ENCODE measurements at regions not wholly inside any gene's neighbourhood (a gene's known extent, or its start where the extent isn't known, plus 50 kb on each side); places are given as distances from the start of the nearest gene placed in this dataset.

GRCh38 chr4:3683744-3684421 is 82.3 kb upstream of the ADRA2C start:
- H2BK5ac ChIP-seq (ENCODE audit: low read depth, low read length, poor library complexity) = no peak overlapping the region
- H3K4ac ChIP-seq (ENCODE audit: low read depth, low read length) = no peak overlapping the region
- no peak overlapping the region for H3K9ac ChIP-seq (ENCODE audit: low read length)
- H4K12ac ChIP-seq (ENCODE audit: low read depth, low read length) = no peak overlapping the region
- no peak overlapping the region for H2BK120ac ChIP-seq (ENCODE audit: insufficient read depth, low read length, poor library complexity)
- no peaks in the 10 kb centered on the region for H3K27me3 ChIP-seq (ENCODE audit: insufficient read depth, low read length)
- H4K91ac ChIP-seq (ENCODE audit: low read depth, low read length) = no peak overlapping the region
- H4K8ac ChIP-seq (ENCODE audit: low read depth, low read length) = no peak overlapping the region
- no peak overlapping the region for H2BK12ac ChIP-seq (ENCODE audit: low read length)
- no peak for DNase-seq
- no peak overlapping the region for H3K23ac ChIP-seq (ENCODE audit: low read length)
- H3K4me1 ChIP-seq (ENCODE audit: control insufficient read depth in 1 of 2, insufficient read depth in 2 of 2, low read length in 2 of 2) = no peaks in the 10 kb centered on the region
- no peak overlapping the region for H3K14ac ChIP-seq (ENCODE audit: low read length)
- H2AFZ ChIP-seq (ENCODE audit: insufficient read depth, low read length, poor library complexity) = no peak overlapping the region
- peaks cover 4% of the 10 kb centered on the region for H3K9me3 ChIP-seq (ENCODE audit: insufficient read depth, low read depth, low read length)
- no peaks in the 10 kb centered on the region for H3K79me1 ChIP-seq (ENCODE audit: low read length)
- H3K4me3 ChIP-seq (ENCODE audit: low read depth, low read length) = no peak overlapping the region
- H3K4me2 ChIP-seq (ENCODE audit: low read length) = no peak overlapping the region
- H3K18ac ChIP-seq (ENCODE audit: low read length) = no peak overlapping the region
- H3K36me3 ChIP-seq (ENCODE audit: control insufficient read depth in 1 of 2, insufficient read depth in 2 of 2, low read length in 2 of 2) = no peaks in the 10 kb centered on the region
- no CpG with 5 or more reads among the region's 30 CpGs for WGBS (ENCODE audit: extremely low coverage, insufficient coverage, insufficient read length)
- H2AK5ac ChIP-seq (ENCODE audit: low read length) = no peak overlapping the region
- H3K27ac ChIP-seq (ENCODE audit: low read depth, low read length) = no peak overlapping the region
- H3K79me2 ChIP-seq (ENCODE audit: control insufficient read depth, insufficient read depth, low read length, poor library complexity) = no peaks in the 10 kb centered on the region

GRCh38 chr4:3683077-3683743 is 83.0 kb upstream of the ADRA2C start:
- H4K12ac ChIP-seq (ENCODE audit: low read depth, low read length) = no peak overlapping the region
- no peak overlapping the region for H3K4me2 ChIP-seq (ENCODE audit: low read length)
- H3K4ac ChIP-seq (ENCODE audit: low read depth, low read length) = no peak overlapping the region
- no peak overlapping the region for H3K23ac ChIP-seq (ENCODE audit: low read length)
- no peaks in the 10 kb centered on the region for H3K36me3 ChIP-seq (ENCODE audit: control insufficient read depth in 1 of 2, insufficient read depth in 2 of 2, low read length in 2 of 2)
- H3K27ac ChIP-seq (ENCODE audit: low read depth, low read length) = no peak overlapping the region
- H3K4me1 ChIP-seq (ENCODE audit: control insufficient read depth in 1 of 2, insufficient read depth in 2 of 2, low read length in 2 of 2) = no peaks in the 10 kb centered on the region
- H3K9ac ChIP-seq (ENCODE audit: low read length) = no peak overlapping the region
- no peak overlapping the region for H2BK5ac ChIP-seq (ENCODE audit: low read depth, low read length, poor library complexity)
- H3K27me3 ChIP-seq (ENCODE audit: insufficient read depth, low read length) = no peaks in the 10 kb centered on the region
- no peaks in the 10 kb centered on the region for H3K79me2 ChIP-seq (ENCODE audit: control insufficient read depth, insufficient read depth, low read length, poor library complexity)
- no peak overlapping the region for H3K4me3 ChIP-seq (ENCODE audit: low read depth, low read length)
- DNase-seq = no peak
- no peak overlapping the region for H4K8ac ChIP-seq (ENCODE audit: low read depth, low read length)
- peaks cover 4% of the 10 kb centered on the region for H3K9me3 ChIP-seq (ENCODE audit: insufficient read depth, low read depth, low read length)
- no peaks in the 10 kb centered on the region for H3K79me1 ChIP-seq (ENCODE audit: low read length)
- H3K18ac ChIP-seq (ENCODE audit: low read length) = no peak overlapping the region
- H2AFZ ChIP-seq (ENCODE audit: insufficient read depth, low read length, poor library complexity) = no peak overlapping the region
- no peak overlapping the region for H2BK12ac ChIP-seq (ENCODE audit: low read length)
- no peak overlapping the region for H4K91ac ChIP-seq (ENCODE audit: low read depth, low read length)
- WGBS (ENCODE audit: extremely low coverage, insufficient coverage, insufficient read length) = 100% methylated on average over 1 of the region's 28 CpGs
- no peak overlapping the region for H3K14ac ChIP-seq (ENCODE audit: low read length)
- H2AK5ac ChIP-seq (ENCODE audit: low read length) = no peak overlapping the region
- no peak overlapping the region for H2BK120ac ChIP-seq (ENCODE audit: insufficient read depth, low read length, poor library complexity)

- Histone ChIP-seq H3K79me2 (ENCODE audit: control insufficient read depth, insufficient read depth, low read length, poor library complexity) (no peaks in the 10 kb centered on the region), H3K4me3 (ENCODE audit: low read depth, low read length) (no peak overlapping the region), H2BK120ac (ENCODE audit: insufficient read depth, low read length, poor library complexity) (no peak overlapping the region), H3K18ac (ENCODE audit: low read length) (no peak overlapping the region), H3K36me3 (ENCODE audit: control insufficient read depth in 1 of 2, insufficient read depth in 2 of 2, low read length in 2 of 2) (no peaks in the 10 kb centered on the region), H2AFZ (ENCODE audit: insufficient read depth, low read length, poor library complexity) (no peak overlapping the region), H4K12ac (ENCODE audit: low read depth, low read length) (no peak overlapping the region), H2BK12ac (ENCODE audit: low read length) (no peak overlapping the region), H2BK5ac (ENCODE audit: low read depth, low read length, poor library complexity) (no peak overlapping the region), H4K91ac (ENCODE audit: low read depth, low read length) (no peak overlapping the region), H3K4me2 (ENCODE audit: low read length) (no peak overlapping the region), H3K23ac (ENCODE audit: low read length) (no peak overlapping the region), H3K9ac (ENCODE audit: low read length) (no peak overlapping the region), H3K9me3 (ENCODE audit: insufficient read depth, low read depth, low read length) (peaks cover 4% of the 10 kb centered on the region), H3K27ac (ENCODE audit: low read depth, low read length) (no peak overlapping the region), H3K79me1 (ENCODE audit: low read length) (no peaks in the 10 kb centered on the region), H3K4ac (ENCODE audit: low read depth, low read length) (no peak overlapping the region), H3K4me1 (ENCODE audit: control insufficient read depth in 1 of 2, insufficient read depth in 2 of 2, low read length in 2 of 2) (no peaks in the 10 kb centered on the region), H3K14ac (ENCODE audit: low read length) (no peak overlapping the region), H3K27me3 (ENCODE audit: insufficient read depth, low read length) (no peaks in the 10 kb centered on the region), H4K8ac (ENCODE audit: low read depth, low read length) (no peak overlapping the region), H2AK5ac (ENCODE audit: low read length) (no peak overlapping the region)
- no peak for DNase-seq
- WGBS (ENCODE audit: extremely low coverage, insufficient coverage, insufficient read length) = no CpG with 5 or more reads among the region's 19 CpGs
Observed at GRCh38 chr4:3682236-3683076, 83.7 kb upstream of the ADRA2C start.

GRCh38 chr4:3681191-3681590 is 85.0 kb upstream of the ADRA2C start:
- H3K36me3 ChIP-seq (ENCODE audit: control insufficient read depth in 1 of 2, insufficient read depth in 2 of 2, low read length in 2 of 2) = no peaks in the 10 kb centered on the region

More at GRCh38 chr4:3681191-3681590, 85.0 kb upstream of the ADRA2C start:
- Histone ChIP-seq H3K27ac (ENCODE audit: low read depth, low read length) (no peak overlapping the region), H3K9me3 (ENCODE audit: insufficient read depth, low read depth, low read length) (peaks cover 4% of the 10 kb centered on the region), H2BK12ac (ENCODE audit: low read length) (no peak overlapping the region), H3K23ac (ENCODE audit: low read length) (no peak overlapping the region), H3K18ac (ENCODE audit: low read length) (no peak overlapping the region), H3K27me3 (ENCODE audit: insufficient read depth, low read length) (no peaks in the 10 kb centered on the region), H4K12ac (ENCODE audit: low read depth, low read length) (no peak overlapping the region), H2AFZ (ENCODE audit: insufficient read depth, low read length, poor library complexity) (no peak overlapping the region), H4K8ac (ENCODE audit: low read depth, low read length) (no peak overlapping the region), H4K91ac (ENCODE audit: low read depth, low read length) (no peak overlapping the region), H3K14ac (ENCODE audit: low read length) (no peak overlapping the region), H2AK5ac (ENCODE audit: low read length) (no peak overlapping the region), H3K4me1 (ENCODE audit: control insufficient read depth in 1 of 2, insufficient read depth in 2 of 2, low read length in 2 of 2) (no peaks in the 10 kb centered on the region), H3K79me1 (ENCODE audit: low read length) (no peaks in the 10 kb centered on the region), H3K79me2 (ENCODE audit: control insufficient read depth, insufficient read depth, low read length, poor library complexity) (no peaks in the 10 kb centered on the region), H3K4me2 (ENCODE audit: low read length) (no peak overlapping the region), H3K4me3 (ENCODE audit: low read depth, low read length) (no peak overlapping the region), H3K9ac (ENCODE audit: low read length) (no peak overlapping the region), H2BK120ac (ENCODE audit: insufficient read depth, low read length, poor library complexity) (no peak overlapping the region), H2BK5ac (ENCODE audit: low read depth, low read length, poor library complexity) (no peak overlapping the region), H3K4ac (ENCODE audit: low read depth, low read length) (no peak overlapping the region)
- DNase-seq = no peak
- no CpG with 5 or more reads among the region's 14 CpGs for WGBS (ENCODE audit: extremely low coverage, insufficient coverage, insufficient read length)

Measured in trophoblast cell (in vitro differentiated cells and primary cell).